ENCODE measurements at regions not wholly inside any gene's neighbourhood (a gene's known extent, or its start where the extent isn't known, plus 50 kb on each side); places are given as distances from the start of the nearest gene placed in this dataset.
"Not testable (repeated sequence)": the region's sequence is repeated elsewhere in the genome, so short reads cannot be mapped to it uniquely, and the experiment has no call there.

DNA sequence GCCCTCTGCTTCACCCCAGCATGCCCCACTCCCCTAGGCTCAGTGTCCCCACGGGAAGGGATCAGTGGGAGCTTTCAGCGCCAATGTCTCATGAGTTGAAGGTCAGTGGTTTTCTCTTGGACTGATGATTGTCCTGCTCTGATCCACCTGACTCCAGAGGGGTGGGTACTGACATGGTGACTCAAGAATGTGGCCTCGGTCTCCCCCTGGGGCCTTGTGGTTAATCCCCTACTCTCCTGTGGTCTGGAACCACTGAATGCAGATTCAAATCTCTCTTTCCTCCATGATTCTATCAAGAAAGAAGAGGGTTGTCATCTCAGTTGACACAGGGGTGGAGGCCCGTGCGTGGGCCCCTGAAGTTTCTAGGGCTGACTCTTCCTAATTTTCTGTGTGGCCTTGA lies 176.9 kb downstream of the RPS24 start:
- no peak for DNase-seq (ENCODE audit: low read depth in 2 of 2)

DNA sequence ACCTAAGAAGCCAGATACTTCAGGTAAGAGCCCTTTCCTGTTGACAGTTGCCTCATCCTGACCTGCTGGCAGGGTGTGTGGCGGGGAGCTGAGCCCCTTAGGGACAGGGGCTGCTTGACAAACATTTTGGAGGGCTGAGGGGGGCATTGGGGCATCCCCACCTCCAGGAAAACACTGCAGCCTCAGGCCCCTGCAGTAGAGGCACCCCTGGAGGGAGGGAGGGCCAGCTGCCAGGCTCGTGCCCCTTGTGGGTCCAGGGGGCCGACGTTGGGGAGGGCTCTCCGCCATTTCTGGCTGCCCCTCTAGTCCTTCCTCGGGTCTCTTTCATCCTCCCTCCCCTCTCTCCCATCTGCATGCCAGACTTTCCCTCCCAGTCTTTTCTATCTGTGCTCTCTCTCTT lies 177.3 kb downstream of the RPS24 start:
- no peak for DNase-seq (ENCODE audit: low read depth in 2 of 2)

DNA sequence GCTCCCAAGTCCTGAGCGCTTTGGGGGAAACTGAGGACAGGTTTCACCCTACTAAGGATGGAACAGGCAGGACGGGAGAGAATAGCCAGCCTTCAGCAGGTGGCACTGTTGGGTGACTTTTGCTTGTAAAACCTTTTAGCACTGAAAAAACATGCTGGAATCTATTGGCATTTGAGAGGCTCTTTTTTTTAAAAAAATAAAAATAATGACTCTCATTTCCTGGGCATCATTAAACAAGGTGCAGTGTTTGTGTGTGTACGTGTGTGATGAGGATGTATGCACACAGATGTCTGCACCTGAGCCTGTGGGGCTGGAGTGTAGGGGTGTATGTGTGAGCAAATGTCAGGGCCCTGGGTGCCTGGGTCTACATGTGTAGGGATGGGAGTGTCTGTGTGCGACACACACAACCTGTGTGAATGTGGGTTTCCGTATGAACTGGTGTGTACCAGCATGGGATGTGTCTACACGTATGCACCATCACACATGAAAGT lies 177.9 kb downstream of the RPS24 start:
- peak; percentile 33 to 47 for DNase-seq (ENCODE audit: low read depth in 2 of 2)

DNA sequence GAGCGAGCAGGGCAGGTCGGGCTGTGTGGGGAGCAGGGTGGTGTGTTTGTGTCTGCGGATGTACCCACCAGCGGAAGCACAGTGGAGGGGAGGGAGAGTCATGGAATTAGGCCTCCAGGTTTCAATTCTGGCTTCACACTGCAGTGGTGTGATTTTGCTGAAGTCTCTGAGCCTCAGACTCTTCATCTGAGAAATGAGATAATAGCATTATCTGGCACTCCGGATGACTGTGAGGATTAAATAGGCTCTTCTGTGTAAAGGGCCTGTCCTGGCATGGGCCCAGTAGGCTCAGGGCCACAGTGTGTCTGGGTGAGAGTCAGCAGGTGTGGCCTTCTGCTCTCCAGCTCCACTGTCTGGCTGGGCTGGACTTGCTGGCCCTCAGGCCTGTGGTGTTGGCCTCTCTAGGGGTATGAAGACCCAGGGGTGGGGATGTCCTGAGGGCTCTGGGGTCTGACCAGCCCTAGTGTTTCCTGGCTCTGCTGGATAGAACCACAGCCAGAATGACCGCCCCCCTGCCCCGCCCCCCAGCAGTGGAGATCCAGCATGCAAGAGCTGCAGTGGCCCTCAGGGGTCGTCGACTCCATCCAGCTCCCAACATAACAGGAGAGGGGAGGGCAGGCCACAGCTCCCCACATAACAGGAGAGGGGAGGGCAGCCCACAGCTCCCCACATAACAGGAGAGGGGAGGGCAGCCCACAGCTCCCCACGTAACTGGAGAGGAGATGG lies 178.6 kb downstream of the RPS24 start:
- DNase-seq (ENCODE audit: low read depth in 2 of 2): no peak

DNA sequence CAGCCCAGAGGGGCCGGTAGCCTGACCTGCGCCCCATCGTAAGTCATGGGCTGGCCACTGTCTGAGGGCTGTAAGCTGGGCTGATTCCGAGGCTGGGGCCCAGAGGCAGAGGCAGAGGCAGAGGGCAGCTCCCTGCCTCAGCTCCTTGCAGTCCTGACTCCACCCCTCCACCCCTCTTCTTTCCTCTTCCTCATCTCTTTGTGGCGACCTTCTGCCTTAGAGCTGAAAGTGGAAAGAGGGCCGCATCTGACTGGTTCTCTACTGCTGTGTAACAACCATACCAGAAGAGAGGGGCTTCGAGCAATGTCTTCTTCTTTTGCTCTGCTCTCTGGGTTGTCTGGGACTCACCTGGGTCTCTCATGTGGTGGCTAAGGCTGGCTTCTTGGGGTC lies 179.1 kb downstream of the RPS24 start:
- no peak for DNase-seq (ENCODE audit: low read depth in 2 of 2)

DNA sequence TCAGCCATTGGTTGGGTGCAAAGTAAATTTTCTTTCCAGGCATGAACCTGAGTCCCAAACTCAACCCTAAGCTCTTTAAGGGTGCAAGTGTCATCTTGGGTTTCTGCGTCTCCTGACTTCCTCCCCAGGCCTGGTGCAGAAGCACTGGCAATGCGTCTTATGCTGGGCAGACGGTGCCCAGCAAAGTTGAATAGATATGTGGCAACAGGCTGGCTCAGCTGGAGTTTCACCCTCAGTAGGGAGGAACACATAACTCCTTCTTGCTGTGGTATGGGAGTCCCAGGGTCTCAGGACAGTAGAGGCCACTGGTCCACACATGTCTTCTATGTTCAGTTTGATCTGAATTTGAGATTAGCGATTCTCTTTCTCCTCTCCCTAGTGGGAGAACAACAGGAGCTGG lies 181.3 kb downstream of the RPS24 start:
- DNase-seq (ENCODE audit: low read depth in 2 of 2): no peak

DNA sequence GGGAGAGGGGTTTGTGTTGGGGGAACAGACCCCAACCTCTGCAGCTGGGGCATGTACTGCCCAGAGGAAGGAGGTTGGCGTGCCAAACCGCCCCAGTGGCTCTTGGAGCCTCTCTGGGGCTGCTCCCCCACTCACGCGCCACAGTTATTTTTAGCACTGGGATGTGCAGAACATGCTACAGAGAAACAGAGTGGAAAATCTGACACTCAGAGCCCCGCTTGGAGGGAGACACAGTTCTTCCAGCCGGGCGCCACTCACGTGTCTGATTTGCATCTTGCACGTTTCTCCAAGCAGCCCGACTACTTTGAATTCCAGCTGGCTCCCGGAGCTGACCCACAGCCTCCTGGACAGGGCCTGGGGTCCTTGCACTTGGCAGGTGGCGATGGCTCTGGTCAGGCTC lies 182.0 kb downstream of the RPS24 start:
- peak; percentile 56 to 57 for DNase-seq (ENCODE audit: low read depth in 2 of 2)

DNA sequence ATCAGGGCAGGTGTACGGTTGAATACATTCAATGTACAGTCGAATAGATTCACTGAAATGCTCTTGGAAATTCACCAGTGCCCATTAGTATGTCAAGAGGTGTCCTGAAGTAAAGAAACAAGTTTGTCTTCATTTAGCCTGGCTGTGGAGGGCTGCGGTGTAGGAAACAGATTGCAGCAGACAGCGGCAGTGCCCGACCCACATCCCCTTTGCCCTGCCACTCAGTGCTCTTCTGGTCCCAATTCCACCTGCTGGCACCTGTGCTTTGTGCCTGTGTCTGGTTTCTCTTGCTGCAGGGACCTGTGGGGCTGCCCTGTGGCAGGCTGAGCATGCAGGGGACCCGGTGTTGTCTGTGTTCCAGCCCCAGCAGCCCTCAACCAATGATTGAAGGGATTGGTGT lies 183.7 kb downstream of the RPS24 start:
- no peak for DNase-seq (ENCODE audit: low read depth in 2 of 2)

DNA sequence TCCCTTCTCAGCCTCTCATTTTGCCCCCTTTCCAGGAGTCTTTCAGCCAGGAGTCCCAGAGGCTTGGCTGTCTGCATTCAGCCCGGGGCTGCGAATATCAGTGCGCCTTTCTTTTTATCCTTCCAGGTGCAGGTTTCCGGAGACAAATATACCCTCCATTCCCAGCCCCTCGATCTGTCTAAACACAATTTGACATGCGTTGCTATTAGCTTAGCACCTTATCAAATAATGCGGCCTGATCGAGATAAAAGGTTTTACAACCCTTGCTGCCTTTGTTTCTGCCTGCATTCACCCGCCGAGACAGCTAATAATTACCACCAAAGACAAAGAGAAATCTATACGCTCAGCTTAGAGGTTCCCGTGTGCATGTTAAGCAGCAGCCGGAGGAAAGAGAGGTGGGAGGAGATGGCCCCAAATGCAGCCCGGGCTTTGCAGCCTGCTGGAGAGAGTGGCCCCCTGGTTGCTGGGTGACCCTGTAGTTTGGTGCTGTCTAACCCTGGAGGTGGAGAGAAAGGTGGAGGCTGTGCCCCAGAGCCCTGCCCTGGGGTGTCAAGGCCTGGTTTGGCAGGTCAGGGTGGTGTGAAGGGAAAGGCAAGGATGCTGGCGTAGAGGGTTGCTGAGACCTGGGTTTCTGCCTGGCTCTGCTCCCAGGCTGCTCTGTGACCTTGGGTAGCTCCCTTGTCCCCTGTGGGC lies 185.3 kb downstream of the RPS24 start:
- no peak for DNase-seq (ENCODE audit: low read depth in 2 of 2)

DNA sequence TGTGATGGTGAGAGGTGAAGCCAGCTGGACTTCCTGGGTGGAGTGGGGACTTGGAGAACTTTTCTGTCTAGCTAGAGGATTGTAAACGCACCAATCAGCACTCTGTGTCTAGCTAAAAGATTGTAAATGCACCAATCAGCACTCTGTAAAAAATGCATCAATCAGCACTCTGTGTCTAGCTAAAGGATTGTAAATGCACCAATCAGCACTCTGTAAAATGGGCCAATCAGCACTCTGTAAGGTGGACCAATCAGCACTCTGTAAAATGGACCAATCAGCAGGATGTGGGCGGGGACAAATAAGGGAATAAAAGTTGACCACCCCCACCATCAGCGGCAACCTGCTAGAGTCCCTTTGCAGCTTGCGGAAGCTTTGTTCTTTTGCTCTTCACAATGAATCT lies 185.9 kb downstream of the RPS24 start:
- not testable (repeated sequence) for DNase-seq (ENCODE audit: low read depth in 2 of 2)

DNA sequence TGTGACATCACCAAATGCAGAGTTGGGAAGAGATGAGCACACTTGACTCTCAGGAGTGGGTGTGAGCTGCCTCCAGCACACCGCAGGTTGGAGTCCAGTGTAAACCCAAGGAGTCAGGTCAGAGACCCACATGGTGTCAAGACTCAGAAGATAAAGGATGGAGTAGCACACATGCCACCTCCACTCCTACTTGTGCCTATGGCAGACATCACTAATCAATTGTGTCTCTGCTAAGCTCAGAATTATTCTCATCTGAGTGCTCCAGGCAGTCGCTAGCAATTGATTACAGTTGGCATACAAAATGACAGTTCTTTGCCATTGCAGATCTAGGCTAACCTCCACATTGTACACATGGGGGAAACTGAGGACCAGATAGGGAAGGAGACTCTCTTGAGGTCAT lies 187.1 kb downstream of the RPS24 start:
- DNase-seq (ENCODE audit: low read depth in 2 of 2): no peak

DNA sequence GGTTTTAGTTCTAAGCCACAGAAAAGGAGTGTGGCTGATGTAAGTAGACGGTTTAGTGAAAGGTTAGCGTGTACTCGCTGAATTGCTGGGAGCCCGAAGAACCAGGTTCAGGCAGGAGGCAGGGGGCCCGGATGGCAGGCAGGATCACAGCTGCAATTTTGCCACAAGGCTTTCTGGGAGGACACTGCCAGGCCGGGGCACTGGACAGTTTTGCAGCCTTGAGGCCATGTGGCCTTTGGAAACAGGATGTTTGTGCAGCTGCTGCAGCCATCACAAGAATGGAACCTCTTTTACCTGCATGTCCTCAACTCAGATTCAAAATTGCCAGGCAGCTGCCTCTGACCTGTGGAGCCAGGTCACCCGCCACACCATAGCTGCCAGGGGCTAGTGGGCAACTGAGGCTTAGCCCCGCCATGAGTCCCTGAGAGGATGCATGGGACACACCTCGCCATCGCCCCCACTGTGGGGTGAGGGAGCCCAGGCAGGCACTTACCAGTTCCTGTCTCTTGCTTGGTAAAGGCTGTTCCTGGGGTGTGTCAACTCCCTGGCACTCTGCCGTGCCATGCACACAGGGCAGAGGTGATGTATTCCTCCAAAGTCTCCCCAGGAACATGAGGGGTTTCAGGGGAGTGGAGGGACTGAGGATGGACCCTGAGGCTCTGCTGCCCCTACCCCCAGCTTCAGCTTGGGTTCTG lies 188.6 kb downstream of the RPS24 start:
- no peak for DNase-seq (ENCODE audit: low read depth in 2 of 2)

DNA sequence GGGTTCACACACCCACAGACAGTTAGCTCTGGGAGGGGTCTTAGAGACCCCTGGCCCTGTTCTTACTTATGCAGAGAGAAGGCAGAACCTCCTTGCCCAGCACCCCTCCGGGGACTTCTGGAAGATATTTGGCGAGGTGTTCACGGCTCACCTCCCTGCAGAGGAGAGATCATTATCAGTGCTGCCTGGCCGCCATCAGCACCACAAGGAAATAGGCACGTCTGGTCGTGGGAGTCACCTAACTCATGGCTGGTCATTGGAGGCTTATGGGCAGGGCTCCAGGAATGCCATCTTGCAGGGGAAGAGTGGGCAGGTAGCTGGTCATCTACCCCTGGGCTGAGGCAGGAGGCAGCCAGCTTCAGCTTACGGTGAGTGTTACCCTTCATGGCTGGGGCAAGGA lies 189.4 kb downstream of the RPS24 start:
- DNase-seq (ENCODE audit: low read depth in 2 of 2): no peak

DNA sequence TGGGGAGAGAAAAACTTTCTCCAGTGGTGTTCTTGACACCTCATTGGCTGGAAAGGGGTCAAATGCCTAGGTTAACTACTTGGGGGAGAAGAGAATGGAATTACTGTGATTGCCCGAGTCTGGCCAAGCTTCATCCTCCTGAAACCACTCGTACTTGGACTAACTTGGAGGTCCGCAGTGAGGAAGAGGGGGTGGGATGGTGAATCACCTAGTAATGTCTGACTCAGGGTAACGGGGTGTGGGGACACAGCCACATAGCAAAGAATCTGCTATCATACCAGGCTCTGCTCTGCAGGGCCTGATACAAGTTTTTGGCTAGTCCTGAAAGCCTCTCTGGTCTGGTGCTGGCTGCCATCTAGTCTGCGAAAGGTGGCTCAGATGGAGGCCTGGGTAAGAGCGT lies 190.9 kb downstream of the RPS24 start:
- DNase-seq (ENCODE audit: low read depth in 2 of 2): peak; percentile 40 to 45

DNA sequence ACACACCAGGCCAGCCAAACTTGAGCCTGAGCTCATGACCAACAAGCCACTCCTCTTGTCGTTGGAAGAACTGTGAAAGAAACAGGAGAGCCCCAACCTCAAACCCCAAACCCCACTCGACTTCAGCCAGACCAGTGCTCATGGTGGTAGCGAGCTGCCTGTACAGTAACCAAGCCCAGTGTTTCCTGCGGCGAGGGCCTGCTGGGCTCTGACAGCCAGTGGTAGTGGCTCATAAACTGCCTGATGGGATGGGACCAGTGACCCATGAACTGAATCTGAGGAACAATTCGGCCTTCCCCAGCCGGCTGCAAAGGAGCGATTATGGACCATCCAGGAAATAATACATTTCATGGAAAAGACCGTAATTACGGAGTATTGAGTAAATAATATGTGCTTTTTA lies 191.9 kb downstream of the RPS24 start:
- no peak for DNase-seq (ENCODE audit: low read depth in 2 of 2)

DNA sequence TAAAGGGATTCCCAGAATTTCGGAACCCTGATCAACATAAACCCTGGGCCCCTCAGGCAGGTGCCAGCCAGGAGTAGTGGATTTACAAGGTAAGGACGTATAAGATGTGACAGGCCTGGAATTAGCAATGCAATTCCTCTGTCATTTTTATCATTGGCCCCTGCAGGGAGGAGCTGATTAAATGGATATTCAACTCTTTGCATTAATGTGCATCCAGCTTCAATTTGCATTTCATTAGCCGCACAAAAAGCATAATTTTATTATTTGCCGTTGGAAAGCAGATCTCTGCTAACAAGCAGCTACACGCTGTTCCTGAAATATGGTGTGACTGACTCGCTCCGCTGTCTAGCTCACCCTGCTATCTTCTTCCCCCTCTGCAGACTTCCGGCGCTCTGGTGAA lies 195.8 kb downstream of the RPS24 start:
- DNase-seq (ENCODE audit: low read depth in 2 of 2): no peak

DNA sequence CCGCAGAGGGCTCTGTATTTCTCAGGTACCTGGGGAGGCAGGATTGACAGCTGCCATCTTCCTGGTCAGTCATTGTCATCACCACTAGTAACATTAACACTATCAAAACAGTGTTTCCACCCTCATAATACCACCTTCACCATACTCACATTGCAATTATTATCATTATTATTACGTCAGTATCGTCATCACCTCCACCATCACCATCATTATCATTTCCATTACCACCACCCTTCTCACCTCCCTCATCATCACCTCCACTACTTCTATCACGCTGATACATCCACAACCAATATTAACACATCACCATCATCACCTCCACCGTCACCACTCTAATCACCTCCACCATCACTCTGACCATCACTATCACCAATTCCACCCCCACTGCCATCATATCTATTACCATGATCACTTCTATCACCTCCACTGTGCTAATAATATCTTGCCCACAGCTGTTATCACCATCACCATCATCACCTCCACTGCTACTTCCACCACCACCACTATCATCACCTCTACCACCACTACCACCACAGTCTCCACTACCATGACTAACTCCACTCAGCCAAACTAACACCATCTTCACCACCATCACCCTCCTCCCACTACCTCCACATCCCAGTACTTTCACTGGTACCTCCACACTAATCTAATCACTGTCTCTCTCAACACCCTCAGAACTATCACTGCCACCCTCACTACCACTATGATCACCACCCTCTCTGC lies 196.4 kb downstream of the RPS24 start:
- DNase-seq (ENCODE audit: low read depth in 2 of 2): no peak

DNA sequence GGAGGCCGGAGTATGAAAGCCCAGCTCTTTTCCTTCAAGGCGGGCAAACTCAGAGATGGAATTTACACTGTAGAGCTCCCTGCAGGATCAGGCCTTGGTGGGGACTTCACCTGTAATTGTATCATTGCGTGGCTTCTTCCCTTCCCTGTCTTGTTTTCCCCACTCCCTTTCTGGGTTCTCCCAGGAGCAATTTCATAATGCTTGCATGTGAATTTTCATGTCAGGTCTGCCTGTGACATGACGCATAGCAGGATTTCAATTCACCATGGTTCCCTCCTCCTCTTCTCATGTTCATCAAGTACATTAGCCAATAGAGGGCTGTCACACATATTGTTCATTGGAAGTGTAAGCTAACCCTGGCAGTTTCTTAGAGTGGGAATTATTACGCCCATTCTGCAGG lies 197.7 kb downstream of the RPS24 start:
- DNase-seq (ENCODE audit: low read depth in 2 of 2): no peak

DNA sequence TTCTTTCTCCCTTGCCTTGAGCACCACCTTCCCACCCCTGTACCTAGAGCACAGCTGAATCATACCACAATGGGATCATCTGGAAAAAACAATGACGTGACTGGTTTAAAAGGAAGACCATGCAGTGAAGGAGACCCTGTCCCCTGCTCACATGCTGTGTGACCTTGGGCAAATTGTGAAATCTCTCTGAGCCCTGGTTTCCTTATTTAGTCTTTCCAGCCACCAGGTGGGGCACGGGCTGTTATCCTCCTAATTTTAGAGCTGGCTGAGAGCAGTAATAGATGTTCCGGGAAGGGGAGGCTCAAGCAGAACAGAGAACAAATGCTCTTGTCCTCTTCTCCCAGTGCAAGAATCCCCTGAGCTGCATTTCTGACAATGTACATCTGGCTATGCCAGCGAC lies 198.3 kb downstream of the RPS24 start:
- no peak for DNase-seq (ENCODE audit: low read depth in 2 of 2)

DNA sequence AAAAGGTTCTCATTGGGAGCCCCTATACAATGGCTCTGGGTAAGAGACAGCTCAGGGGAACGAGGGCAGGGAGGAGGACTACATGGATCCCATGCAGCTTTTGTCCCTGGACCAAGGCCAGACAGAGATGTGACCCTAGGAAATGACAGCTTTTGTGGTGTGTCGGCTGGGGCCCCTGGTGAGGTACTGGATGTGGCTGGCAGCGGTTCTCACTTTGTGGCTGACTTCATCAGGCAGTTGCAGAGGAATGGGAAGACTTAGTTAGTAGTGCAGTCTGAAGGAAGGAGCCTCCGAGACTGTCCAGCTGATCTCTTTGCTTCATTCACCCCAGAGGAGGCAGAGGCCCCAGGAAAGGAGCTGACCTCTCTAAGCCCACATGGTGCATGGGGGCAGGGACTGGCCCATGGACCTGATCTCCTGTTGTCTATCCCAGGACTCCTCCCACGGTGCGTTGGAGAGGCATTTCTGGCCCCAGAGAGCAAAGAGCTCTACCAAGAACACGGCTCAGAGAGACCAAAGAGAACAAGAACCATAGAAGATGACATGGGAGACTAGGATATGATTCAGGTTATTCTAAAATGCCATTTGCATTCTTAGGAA lies 202.9 kb downstream of the RPS24 start:
- DNase-seq (ENCODE audit: low read depth in 2 of 2): no peak

DNA sequence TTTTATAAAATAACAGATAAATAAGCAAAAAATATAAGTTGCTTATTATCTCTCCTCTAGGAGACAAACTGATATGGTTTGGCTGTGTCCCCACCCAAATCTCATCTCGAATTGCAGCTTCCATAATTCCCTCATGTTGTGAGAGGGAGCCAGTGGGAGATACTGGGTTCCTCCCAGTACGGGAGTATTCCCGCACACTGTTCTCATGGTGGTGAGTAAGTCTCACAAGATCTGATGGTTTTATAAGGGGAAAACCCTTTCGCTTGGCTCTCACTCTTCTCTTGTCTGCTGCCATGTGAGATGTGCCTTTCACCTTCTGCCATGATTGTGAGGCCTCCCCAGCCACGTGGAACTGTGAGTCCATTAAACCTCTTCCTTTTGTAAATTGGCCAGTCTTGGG lies 204.3 kb downstream of the RPS24 start:
- DNase-seq (ENCODE audit: low read depth in 2 of 2): not testable (repeated sequence)

DNA sequence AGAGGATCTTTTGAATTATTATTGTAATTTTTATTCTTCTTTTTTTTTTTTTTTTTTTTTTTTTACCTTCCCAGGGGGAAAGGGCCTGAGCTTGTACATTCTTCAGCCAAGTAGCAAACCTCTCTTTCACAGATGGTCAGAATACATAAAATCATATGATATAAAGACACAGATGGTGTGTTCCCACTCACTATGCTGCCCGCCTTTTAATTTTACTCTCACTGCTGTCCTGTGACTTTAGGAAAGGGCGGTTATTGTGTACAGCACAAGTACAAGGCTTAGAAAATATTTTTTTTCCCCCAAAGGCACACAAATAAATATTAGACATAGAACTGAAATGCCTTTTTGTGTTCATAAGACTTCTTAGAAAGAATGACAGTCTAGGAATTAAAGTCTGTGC lies 213.6 kb downstream of the RPS24 start:
- no peak for DNase-seq (ENCODE audit: low read depth in 2 of 2)

All from fibroblast of skin of left quadriceps (primary cell).